ES-I3 (cell line): ENCODE measurements at regions not wholly inside any gene's neighbourhood (a gene's known extent, or its start where the extent isn't known, plus 50 kb on each side); places are given as distances from the start of the nearest gene placed in this dataset.

Experiments used
- H3K36me3 ChIP-seq: 2 replicates; pipeline ENCODE4 v1.6.1; 2013; ENCODE audit warnings: mild to moderate bottlenecking, low read length, control low read depth, moderate library complexity; ENCODE audit not compliant: insufficient read depth
- H3K4me1 ChIP-seq: 2 replicates; pipeline ENCODE4 v1.6.1; 2013; ENCODE audit warnings: mild to moderate bottlenecking, control low read depth, low read length; ENCODE audit not compliant: insufficient read depth
- H3K9ac ChIP-seq: 2 replicates; pipeline ENCODE4 v1.6.1; 2013; ENCODE audit warnings: low read depth, mild to moderate bottlenecking, low read length, moderate library complexity
- H3K9me3 ChIP-seq: 2 replicates; pipeline ENCODE4 v1.6.1; 2013; ENCODE audit warnings: mild to moderate bottlenecking, low read length, moderate library complexity; ENCODE audit not compliant: control insufficient read depth, insufficient read depth

DNA sequence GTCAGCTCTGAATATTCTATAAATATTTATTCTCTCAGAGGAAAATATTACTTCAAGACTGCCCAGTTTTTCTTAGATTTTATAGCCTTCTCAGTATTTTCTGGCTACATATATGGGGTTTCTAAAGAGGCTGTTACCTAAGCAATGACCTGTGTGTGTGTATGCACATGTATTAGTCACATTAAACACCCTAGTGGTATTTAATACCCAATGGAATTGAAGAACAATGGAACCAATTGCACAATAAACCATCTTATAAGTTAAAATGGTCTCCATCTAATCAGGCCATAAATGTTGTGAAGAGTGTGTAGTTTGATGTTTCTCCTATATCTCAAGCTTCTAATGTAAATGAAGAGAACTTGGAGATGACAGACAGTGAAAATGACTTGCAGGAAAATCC lies 450.0 kb downstream of the SPATA31D1 start:
- Histone ChIP-seq H3K4me1 (no peaks in the 10 kb centered on the region), H3K9ac (no peak overlapping the region), H3K36me3 (no peaks in the 10 kb centered on the region), H3K9me3 (peaks cover 21% of the 10 kb centered on the region)

DNA sequence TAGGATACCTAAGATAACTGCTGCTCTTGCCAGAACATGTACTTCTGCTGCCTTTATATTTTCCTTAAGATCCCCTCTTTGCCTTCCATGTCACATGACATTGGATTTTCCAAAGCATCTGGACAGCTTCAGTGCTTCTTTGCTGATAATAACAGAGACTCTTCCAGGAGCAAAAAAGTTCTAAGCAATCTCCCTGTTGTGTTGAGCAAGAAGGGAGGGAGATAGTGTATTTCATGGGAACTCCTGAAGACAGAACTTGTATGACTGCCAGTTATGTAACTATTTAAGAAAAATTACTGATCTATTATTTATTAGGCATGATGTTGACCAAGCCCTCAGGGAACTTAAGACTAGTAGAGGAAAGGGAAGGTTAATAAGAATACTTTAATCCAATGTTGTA lies 454.7 kb downstream of the SPATA31D1 start:
- Histone ChIP-seq H3K36me3 (no peaks in the 10 kb centered on the region), H3K9me3 (peaks cover 26% of the 10 kb centered on the region), H3K4me1 (no peaks in the 10 kb centered on the region), H3K9ac (no peak overlapping the region)

GRCh38 chr9:82445556-82445955 lies 457.0 kb downstream of the SPATA31D1 start:
- Histone ChIP-seq H3K9me3 (peaks cover 19% of the 10 kb centered on the region), H3K36me3 (no peaks in the 10 kb centered on the region), H3K4me1 (no peaks in the 10 kb centered on the region), H3K9ac (no peak overlapping the region)

DNA sequence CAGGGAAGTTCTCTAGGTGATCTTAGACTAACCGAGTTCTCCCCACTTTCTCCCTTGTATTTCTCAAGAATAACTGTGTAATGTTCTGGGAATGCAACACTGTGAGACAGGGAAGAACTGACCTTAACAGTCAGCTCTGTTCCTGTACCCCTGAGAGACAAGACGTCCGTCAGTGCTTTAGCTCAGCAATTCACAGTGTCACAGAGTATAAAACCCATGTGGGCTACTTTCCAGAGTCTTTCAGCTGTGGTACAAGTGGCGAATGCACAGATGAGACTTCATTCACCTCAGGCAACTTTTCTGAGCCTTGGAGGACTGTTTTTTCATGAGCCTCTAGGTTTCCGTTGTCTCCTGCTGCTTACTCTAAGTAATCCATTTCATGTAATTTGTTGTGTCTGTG lies 458.8 kb downstream of the SPATA31D1 start:
- Histone ChIP-seq H3K36me3 (no peaks in the 10 kb centered on the region), H3K9me3 (peaks cover 6% of the 10 kb centered on the region), H3K4me1 (no peaks in the 10 kb centered on the region), H3K9ac (no peak overlapping the region)

- Histone ChIP-seq H3K36me3 (no peaks in the 10 kb centered on the region), H3K4me1 (no peaks in the 10 kb centered on the region), H3K9me3 (peaks cover 6% of the 10 kb centered on the region), H3K9ac (no peak overlapping the region)
These were observed 461.4 kb downstream of the SPATA31D1 start for GRCh38 chr9:82449986-82450385.

- H3K9ac ChIP-seq = no peak overlapping the region
These were observed 466.1 kb downstream of the SPATA31D1 start for GRCh38 chr9:82454509-82455190.

DNA sequence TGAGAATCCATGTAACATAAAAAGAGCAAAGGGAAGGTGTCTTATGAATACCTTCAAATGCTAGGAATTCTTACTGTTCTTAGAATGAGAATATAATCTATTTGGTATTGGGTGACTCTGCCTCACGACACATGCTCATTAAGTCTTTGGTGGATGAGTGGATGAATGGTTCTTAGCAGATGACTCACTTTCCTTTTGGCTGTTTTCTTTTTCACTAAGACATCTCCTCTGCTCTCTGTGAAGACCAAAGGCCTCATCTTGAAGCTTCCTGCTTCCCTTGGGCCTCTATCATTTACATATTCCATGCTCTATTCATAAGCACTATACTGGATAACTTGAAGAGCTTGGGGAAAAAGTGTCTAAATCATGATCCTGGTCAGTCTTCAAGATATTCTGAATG lies 468.1 kb downstream of the SPATA31D1 start:
- Histone ChIP-seq H3K4me1 (0 out of 2 replicates have a peak, but pooled peaks cover 4% of the 10 kb centered on the region), H3K9ac (no peak overlapping the region), H3K36me3 (no peaks in the 10 kb centered on the region), H3K9me3 (no peaks in the 10 kb centered on the region)

More at GRCh38 chr9:82454509-82455190, 466.1 kb downstream of the SPATA31D1 start:
- no peaks in the 10 kb centered on the region for H3K9me3 ChIP-seq
- H3K4me1 ChIP-seq = 0 out of 2 replicates have a peak, but pooled peaks cover 4% of the 10 kb centered on the region
- no peaks in the 10 kb centered on the region for H3K36me3 ChIP-seq

DNA sequence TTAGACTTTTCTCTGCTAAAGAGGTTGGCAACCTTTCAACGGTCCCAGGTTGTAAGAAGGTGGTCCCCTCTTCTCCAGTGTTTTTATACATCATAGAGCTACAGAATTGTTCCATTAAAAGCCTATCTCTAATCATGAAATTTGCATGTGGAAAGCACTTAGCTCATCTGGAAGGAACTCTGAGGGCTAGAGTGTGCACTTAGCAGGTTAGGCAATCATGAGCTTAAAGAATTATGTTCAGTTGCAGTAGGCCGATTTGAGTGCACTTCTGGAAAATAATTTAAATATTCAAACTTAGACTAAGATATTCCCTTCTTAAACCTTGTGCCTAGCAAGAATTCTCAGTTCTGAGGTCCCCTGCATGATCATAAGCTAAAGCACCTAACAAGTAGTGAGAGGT lies 468.7 kb downstream of the SPATA31D1 start:
- Histone ChIP-seq H3K4me1 (0 out of 2 replicates have a peak, but pooled peaks cover 4% of the 10 kb centered on the region), H3K9me3 (no peaks in the 10 kb centered on the region), H3K36me3 (no peaks in the 10 kb centered on the region), H3K9ac (no peak overlapping the region)

DNA sequence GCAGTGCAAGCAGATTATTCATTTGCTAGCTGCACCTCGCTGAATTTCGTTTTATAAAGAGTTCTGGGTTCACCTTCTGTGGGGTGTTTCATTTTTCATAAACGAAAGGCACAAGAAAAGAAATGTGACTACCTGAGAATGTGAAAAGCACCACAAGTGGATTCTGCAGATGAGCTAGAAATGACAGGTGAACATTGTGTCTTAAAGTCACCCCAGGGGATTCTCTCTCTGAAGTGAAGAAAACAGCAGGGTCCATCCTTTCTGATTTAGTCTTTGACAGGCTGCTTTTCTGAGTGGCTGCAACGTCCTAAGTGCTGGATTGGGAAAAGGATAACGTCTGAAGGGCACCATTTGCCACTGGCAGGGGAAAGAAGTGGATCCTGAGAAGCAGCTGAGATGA lies 469.3 kb downstream of the SPATA31D1 start:
- no peak overlapping the region for H3K9ac ChIP-seq
- 0 out of 2 replicates have a peak, but pooled peaks cover 4% of the 10 kb centered on the region for H3K4me1 ChIP-seq
- H3K9me3 ChIP-seq = no peaks in the 10 kb centered on the region
- no peaks in the 10 kb centered on the region for H3K36me3 ChIP-seq

- Histone ChIP-seq H3K4me1 (0 out of 2 replicates have a peak, but pooled peaks cover 4% of the 10 kb centered on the region), H3K9ac (no peak overlapping the region), H3K36me3 (no peaks in the 10 kb centered on the region), H3K9me3 (no peaks in the 10 kb centered on the region)
These were observed 469.7 kb downstream of the SPATA31D1 start for GRCh38 chr9:82458296-82458695.

DNA sequence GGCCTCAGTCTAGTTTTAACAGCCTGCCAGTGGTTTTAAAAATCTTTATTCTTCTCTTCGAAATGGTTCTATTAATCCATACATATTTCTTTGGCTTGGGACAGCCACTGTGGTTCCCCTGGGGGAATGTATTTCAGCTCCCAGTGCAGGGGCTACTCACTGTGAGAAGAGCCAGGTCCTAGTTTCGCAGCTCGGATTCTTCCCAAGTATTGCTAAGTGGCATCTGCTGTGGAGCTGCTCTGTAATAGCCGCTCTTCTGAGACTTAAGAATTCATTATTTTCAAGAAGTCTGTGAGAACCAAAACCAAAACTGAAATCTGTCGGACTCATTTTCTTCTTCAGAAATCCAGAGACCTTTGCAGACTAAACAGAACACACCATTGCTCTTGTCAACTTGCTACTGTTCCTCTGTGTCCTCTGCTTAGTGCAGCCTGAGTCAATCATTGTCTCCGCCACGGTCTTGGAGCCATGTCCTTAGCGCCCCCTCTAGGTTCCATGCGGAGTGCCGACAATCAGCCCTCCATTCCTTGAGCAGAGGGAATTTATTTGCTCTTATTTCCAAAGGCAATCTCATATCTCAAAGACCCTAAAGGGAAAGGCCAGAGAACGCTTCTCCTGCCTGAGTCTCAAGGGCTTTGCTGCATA lies 478.2 kb downstream of the SPATA31D1 start:
- no peak overlapping the region for H3K9ac ChIP-seq
- H3K4me1 ChIP-seq = no peaks in the 10 kb centered on the region
- no peaks in the 10 kb centered on the region for H3K36me3 ChIP-seq
- no peaks in the 10 kb centered on the region for H3K9me3 ChIP-seq

DNA sequence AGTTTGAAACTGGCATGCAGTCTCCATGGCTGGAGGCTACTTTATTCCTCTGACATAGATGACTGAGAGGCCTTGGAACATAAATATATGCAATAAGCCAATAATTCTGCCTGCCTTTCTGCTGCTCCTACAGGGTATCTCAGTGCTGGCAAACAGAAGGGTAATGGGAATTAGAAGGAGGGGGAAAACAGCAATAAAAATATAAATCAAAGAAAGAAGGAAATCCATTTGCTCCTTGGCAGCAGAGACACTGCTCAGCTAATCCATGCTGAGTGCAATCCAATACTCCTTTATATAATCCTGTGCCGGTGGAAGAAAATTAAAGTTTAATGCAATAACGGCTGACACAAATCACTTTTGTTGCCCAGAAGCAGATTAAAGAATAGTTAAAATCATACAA lies 478.9 kb downstream of the SPATA31D1 start:
- no peaks in the 10 kb centered on the region for H3K36me3 ChIP-seq
- H3K4me1 ChIP-seq = no peaks in the 10 kb centered on the region
- H3K9me3 ChIP-seq = no peaks in the 10 kb centered on the region
- no peak overlapping the region for H3K9ac ChIP-seq

DNA sequence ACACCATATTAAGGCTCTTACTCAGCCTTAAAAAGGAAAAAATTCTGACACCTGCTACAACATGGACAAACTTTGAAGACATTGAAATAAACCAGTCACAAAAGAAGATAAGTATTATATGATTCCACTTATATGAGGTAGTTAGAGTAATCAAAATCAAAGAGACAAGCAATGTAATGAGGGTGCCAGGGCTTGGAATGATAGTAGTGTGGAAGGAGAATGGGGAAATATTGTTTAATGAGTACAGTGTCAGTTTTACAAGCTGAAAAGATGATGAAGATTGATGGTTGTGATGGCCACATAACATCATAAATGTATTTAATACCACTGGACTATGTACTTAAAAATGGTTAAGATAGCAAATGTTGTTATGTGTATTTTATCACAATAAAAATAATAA lies 485.7 kb downstream of the SPATA31D1 start:
- Histone ChIP-seq H3K4me1 (no peaks in the 10 kb centered on the region), H3K9me3 (no peaks in the 10 kb centered on the region), H3K36me3 (no peaks in the 10 kb centered on the region), H3K9ac (no peak overlapping the region)

DNA sequence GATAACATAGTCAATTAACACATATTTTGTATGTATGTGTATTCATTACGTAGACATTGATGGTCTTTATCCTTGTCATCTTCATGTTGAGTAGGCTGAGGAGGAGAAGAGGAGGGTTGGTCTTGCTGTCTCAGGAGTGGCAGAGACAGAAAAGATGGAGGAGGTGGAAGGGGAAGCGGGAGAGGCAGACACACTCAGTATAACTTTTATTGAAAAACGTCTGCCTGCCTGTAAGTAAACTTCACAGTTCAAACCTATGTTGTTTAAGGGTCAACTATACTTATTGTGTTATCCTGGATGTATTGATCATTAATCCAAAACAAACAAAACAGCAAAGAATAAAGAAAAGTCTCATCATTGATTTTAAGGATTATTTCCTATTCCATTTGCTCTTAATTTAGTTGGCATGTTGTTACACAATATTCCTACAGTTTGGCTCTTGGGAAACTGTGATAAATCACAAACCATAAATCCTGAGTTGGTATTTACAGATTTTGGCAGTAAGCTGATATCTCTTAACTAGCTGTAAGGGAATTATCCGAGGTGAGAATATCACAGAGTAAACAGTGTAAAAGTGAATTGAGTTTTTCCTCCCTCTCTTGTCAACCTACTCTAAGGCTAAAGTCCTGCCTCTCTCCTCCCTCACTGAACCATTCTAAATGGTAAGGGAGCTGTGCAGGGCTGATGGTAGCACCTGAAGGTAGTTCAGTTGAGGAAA lies 487.2 kb downstream of the SPATA31D1 start:
- no peak overlapping the region for H3K9ac ChIP-seq
- no peaks in the 10 kb centered on the region for H3K4me1 ChIP-seq
- no peaks in the 10 kb centered on the region for H3K9me3 ChIP-seq
- no peaks in the 10 kb centered on the region for H3K36me3 ChIP-seq

- Histone ChIP-seq H3K9me3 (no peaks in the 10 kb centered on the region), H3K4me1 (no peaks in the 10 kb centered on the region), H3K9ac (no peak overlapping the region), H3K36me3 (no peaks in the 10 kb centered on the region)
These were observed 492.3 kb downstream of the SPATA31D1 start for GRCh38 chr9:82480921-82481320.
